CD14-positive monocyte (primary cell): ENCODE measurements at regions not wholly inside any gene's neighbourhood (a gene's known extent, or its start where the extent isn't known, plus 50 kb on each side); places are given as distances from the start of the nearest gene placed in this dataset.

Source experiments
- DNase-seq, 3 donors: peaks; one replicate each; pipeline ENCODE4 v3.0.0-alpha.2; 2011 to 2022
- H2AFZ ChIP-seq: 2 replicates; pipeline ENCODE4 v1.6.0; 2012; ENCODE audit warnings: mild to moderate bottlenecking, low read depth, low read length, inconsistent platforms; ENCODE audit not compliant: insufficient read depth, poor library complexity, severe bottlenecking
- H3K27ac ChIP-seq, 2 donors: 1 replicate in 1 of 2; 2 replicates in 1 of 2; pipeline ENCODE4 v1.5.1; 2012 to 2013; ENCODE audit warnings: low read length in 2 of 2, control low read depth in 1 of 2, inconsistent platforms in 1 of 2, low read depth in 1 of 2, mild to moderate bottlenecking in 1 of 2
- H3K27me3 ChIP-seq, 2 donors: one replicate each; pipeline versions ENCODE4 v1.6.0 to v1.6.1; 2011 to 2013; ENCODE audit warnings: low read length in 2 of 2; ENCODE audit not compliant: control insufficient read depth in 2 of 2, insufficient read depth in 2 of 2
- H3K36me3 ChIP-seq, 2 donors: replicated peaks in 1 of 2; 1 replicate in 1 of 2; 2 replicates in 1 of 2; pipeline versions ENCODE4 v1.5.1 to v1.6.1; 2012 to 2013; ENCODE audit warnings: low read length in 2 of 2, control low read depth in 1 of 2, inconsistent platforms in 1 of 2, mild to moderate bottlenecking in 1 of 2; ENCODE audit not compliant: insufficient read depth in 2 of 2, control insufficient read depth in 1 of 2
- H3K4me1 ChIP-seq, 2 donors: 1 replicate in 1 of 2; 2 replicates in 1 of 2; pipeline versions ENCODE4 v1.5.1 to v1.6.1; 2012 to 2013; ENCODE audit warnings: low read length in 2 of 2, control low read depth in 1 of 2, inconsistent platforms in 1 of 2, mild to moderate bottlenecking in 1 of 2, moderate library complexity in 1 of 2; ENCODE audit not compliant: insufficient read depth in 2 of 2, control insufficient read depth in 1 of 2
- H3K4me2 ChIP-seq: replicated peaks from 2 replicates; pipeline ENCODE3; 2012; ENCODE audit warnings: low read length, moderate library complexity, mild to moderate bottlenecking; ENCODE audit not compliant: poor library complexity, severe bottlenecking; ENCODE audit errors: extremely low read depth
- H3K4me3 ChIP-seq, 3 experiments: fragments of 200-600 bp in 1 of 3; sonication (generic) in 1 of 3; replicated peaks in 1 of 3; 1 replicate in 2 of 3; 2 replicates in 1 of 3; pipeline ENCODE4 v1.5.1; 2011 to 2013; ENCODE audit warnings: low read length in 3 of 3, mild to moderate bottlenecking in 3 of 3, control low read depth in 2 of 3, low read depth in 2 of 3, inconsistent platforms in 1 of 3, moderate library complexity in 1 of 3
- H3K79me2 ChIP-seq: 2 replicates; pipeline ENCODE4 v1.6.0; 2012; ENCODE audit warnings: mild to moderate bottlenecking, control low read depth, inconsistent platforms, low read length, moderate library complexity; ENCODE audit not compliant: insufficient read depth
- H3K9ac ChIP-seq: 2 replicates; pipeline ENCODE4 v1.6.0; 2017; ENCODE audit warnings: low read length, mild to moderate bottlenecking; ENCODE audit not compliant: insufficient read depth, poor library complexity, severe bottlenecking
- H3K9me3 ChIP-seq, 2 donors: replicated peaks in 1 of 2; 1 replicate in 1 of 2; 2 replicates in 1 of 2; pipeline versions ENCODE4 v1.5.1 to v1.6.1; 2012 to 2013; ENCODE audit warnings: low read length in 2 of 2, control low read depth in 1 of 2; ENCODE audit not compliant: control insufficient read depth in 1 of 2, insufficient read depth in 1 of 2
- H4K20me1 ChIP-seq: 2 replicates; pipeline ENCODE4 v1.6.0; 2012; ENCODE audit warnings: mild to moderate bottlenecking, low read length, control low read depth, moderate library complexity; ENCODE audit not compliant: insufficient read depth
- H3K27ac Mint-ChIP-seq, 7 donors: one replicate each; pipeline ENCODE4 v1.8.0; 2020; ENCODE audit warnings: mild to moderate bottlenecking in 7 of 7, mixed read lengths in 7 of 7, moderate library complexity in 6 of 7, inconsistent platforms in 2 of 7
- H3K27me3 Mint-ChIP-seq, 3 donors: one replicate each; pipeline ENCODE4 v1.8.0; 2021 to 2022; ENCODE audit warnings: low read depth in 3 of 3, mild to moderate bottlenecking in 3 of 3, mixed read lengths in 3 of 3, moderate library complexity in 3 of 3, inconsistent platforms in 1 of 3
- H3K36me3 Mint-ChIP-seq, 2 donors: one replicate each; pipeline ENCODE4 v1.8.0; 2020; ENCODE audit warnings: mixed read lengths in 2 of 2, inconsistent platforms in 1 of 2, mild to moderate bottlenecking in 1 of 2
- H3K4me1 Mint-ChIP-seq: one replicate; pipeline ENCODE4 v1.8.0; 2020; ENCODE audit warnings: mild to moderate bottlenecking, mixed read lengths
- H3K4me3 Mint-ChIP-seq, 2 donors: one replicate each; pipeline ENCODE4 v1.8.0; 2020; ENCODE audit warnings: mild to moderate bottlenecking in 2 of 2, mixed read lengths in 2 of 2, moderate library complexity in 1 of 2
- H3K9me3 Mint-ChIP-seq, 7 donors: one replicate each; pipeline ENCODE4 v1.8.0; 2020 to 2022; ENCODE audit warnings: mixed read lengths in 7 of 7, mild to moderate bottlenecking in 6 of 7, moderate library complexity in 6 of 7, inconsistent platforms in 2 of 7
- WGBS: methylation state at CpG from one replicate; pipeline ENCODE4 v1.1.5; 2013; ENCODE audit warnings: missing lambda C conversion rate; ENCODE audit not compliant: insufficient coverage; 5-methylcytosine and 5-hydroxymethylcytosine counted together
- intact Hi-C, 2 donors: fragments of 100-400 bp; cut with micrococcal nuclease; formaldehyde crosslinking; loops; one replicate each; pipeline versions ENCODE4 v1.15.0 to v1.15.1; 2023
- TF ChIP-seq, protein P1 (sequence below): fragments of 200-600 bp; IDR thresholded peaks from one replicate; pipeline ENCODE4 v1.8.0; 2022; ENCODE audit warnings: antibody characterized with exemption, mild to moderate bottlenecking

DNA sequence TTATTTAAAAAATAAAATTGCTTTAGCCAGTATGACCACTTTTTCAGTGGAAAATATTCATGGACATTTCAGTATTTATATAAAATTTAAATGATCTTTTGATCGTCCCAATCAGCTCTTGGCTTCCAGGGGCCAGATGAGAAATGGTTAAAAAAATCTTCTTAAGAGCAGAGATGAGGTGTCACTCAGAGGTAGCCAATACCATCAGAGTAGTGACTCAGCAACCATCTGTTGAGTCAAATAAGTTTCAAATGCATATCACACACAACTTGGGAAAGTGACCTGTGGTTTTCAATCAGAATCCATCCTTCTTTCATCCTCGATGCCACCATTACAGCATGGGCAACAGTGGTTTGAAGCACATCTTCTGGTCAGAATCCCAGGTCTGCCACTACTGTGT is 958.8 kb upstream of the NR2F2 start:
- no peaks in the 10 kb centered on the region for H3K4me1 ChIP-seq
- TF ChIP-seq, protein P1, sequence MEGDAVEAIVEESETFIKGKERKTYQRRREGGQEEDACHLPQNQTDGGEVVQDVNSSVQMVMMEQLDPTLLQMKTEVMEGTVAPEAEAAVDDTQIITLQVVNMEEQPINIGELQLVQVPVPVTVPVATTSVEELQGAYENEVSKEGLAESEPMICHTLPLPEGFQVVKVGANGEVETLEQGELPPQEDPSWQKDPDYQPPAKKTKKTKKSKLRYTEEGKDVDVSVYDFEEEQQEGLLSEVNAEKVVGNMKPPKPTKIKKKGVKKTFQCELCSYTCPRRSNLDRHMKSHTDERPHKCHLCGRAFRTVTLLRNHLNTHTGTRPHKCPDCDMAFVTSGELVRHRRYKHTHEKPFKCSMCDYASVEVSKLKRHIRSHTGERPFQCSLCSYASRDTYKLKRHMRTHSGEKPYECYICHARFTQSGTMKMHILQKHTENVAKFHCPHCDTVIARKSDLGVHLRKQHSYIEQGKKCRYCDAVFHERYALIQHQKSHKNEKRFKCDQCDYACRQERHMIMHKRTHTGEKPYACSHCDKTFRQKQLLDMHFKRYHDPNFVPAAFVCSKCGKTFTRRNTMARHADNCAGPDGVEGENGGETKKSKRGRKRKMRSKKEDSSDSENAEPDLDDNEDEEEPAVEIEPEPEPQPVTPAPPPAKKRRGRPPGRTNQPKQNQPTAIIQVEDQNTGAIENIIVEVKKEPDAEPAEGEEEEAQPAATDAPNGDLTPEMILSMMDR: no peak
- no peak overlapping the region for H3K9ac ChIP-seq
- no peak overlapping the region for H3K27ac ChIP-seq
- no peak for DNase-seq
- H3K27me3 ChIP-seq: no peaks in the 10 kb centered on the region
- no peaks in the 10 kb centered on the region for H3K79me2 ChIP-seq
- no peaks in the 10 kb centered on the region for H3K36me3 Mint-ChIP-seq
- no peaks in the 10 kb centered on the region for H3K4me1 Mint-ChIP-seq
- H3K27ac Mint-ChIP-seq: no peak overlapping the region
- H4K20me1 ChIP-seq: no peaks in the 10 kb centered on the region
- H3K9me3 ChIP-seq: peaks cover 0 to 2% of the 10 kb centered on the region in 2 donors
- no peak overlapping the region for H3K4me2 ChIP-seq
- no CpG with 5 or more reads among the region's 2 CpGs for WGBS
- intact Hi-C loops: no loop called here
- H3K4me3 ChIP-seq: no peak overlapping the region
- no peaks in the 10 kb centered on the region for H3K36me3 ChIP-seq
- peaks cover 0 to 3% (median 0%) of the 10 kb centered on the region in 7 donors for H3K9me3 Mint-ChIP-seq
- H3K27me3 Mint-ChIP-seq: peaks cover 0 to 1% (median 0%) of the 10 kb centered on the region in 3 donors
- H3K4me3 Mint-ChIP-seq: no peak overlapping the region
- no peak overlapping the region for H2AFZ ChIP-seq

DNA sequence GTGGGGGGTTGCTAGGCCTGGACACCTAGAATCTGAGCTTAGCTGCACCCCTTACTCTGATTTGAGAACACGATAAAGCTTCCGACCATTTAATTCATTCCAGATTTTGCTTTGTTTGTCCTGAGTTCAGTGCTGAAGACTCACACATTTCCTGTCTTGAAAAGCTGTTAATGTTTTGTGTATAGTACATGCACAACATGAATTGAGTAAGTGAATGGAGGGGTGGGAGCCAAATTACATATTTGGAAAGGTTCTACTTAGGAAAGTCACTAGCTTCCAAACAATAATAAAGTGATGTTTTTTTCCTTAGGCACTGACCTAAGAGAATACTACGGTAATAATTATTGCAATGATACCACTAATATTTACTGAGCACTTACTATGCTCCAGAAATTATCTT is 955.2 kb upstream of the NR2F2 start:
- H3K9me3 ChIP-seq: no peaks in the 10 kb centered on the region
- Mint-ChIP-seq H3K4me3 (no peak overlapping the region), H3K9me3 (peaks cover 0 to 2% (median 0%) of the 10 kb centered on the region in 7 donors), H3K4me1 (no peaks in the 10 kb centered on the region), H3K27ac (no peak overlapping the region), H3K27me3 (no peaks in the 10 kb centered on the region), H3K36me3 (no peaks in the 10 kb centered on the region)
- no peaks in the 10 kb centered on the region for H3K27me3 ChIP-seq
- no peak overlapping the region for H3K4me3 ChIP-seq
- intact Hi-C loops: no loop called here
- DNase-seq: no peak
- no CpG with 5 or more reads among the region's 3 CpGs for WGBS
- TF ChIP-seq, protein P1: no peak
- no peaks in the 10 kb centered on the region for H3K79me2 ChIP-seq
- no peaks in the 10 kb centered on the region for H3K4me1 ChIP-seq
- no peak overlapping the region for H3K4me2 ChIP-seq
- no peak overlapping the region for H3K27ac ChIP-seq
- no peak overlapping the region for H2AFZ ChIP-seq
- H4K20me1 ChIP-seq: no peaks in the 10 kb centered on the region
- no peaks in the 10 kb centered on the region for H3K36me3 ChIP-seq
- H3K9ac ChIP-seq: no peak overlapping the region
